Neural cell (in vitro differentiated cells): ENCODE measurements at regions not wholly inside any gene's neighbourhood (a gene's known extent, or its start where the extent isn't known, plus 50 kb on each side); places are given as distances from the start of the nearest gene placed in this dataset.

Experiments
- EZH2 ChIP-seq: fragments of 200-600, 300-800 bp; shearing (Covaris generic), sonication (generic); IDR thresholded peaks from 2 replicates; pipeline ENCODE4 v1.6.1; 2014; ENCODE audit warnings: antibody characterized with exemption, low read length, borderline replicate concordance, mild to moderate bottlenecking; ENCODE audit not compliant: insufficient read depth, poor library complexity, severe bottlenecking
- TAF1 ChIP-seq: IDR thresholded peaks from 2 replicates; pipeline ENCODE4 v1.6.1; 2012; ENCODE audit warnings: low read depth
- TF ChIP-seq, protein P1 (sequence below): fragments of 450-650 bp; IDR thresholded peaks from 2 replicates; pipeline ENCODE4 v1.5.1; 2014; ENCODE audit warnings: antibody characterized with exemption, mild to moderate bottlenecking, moderate library complexity; ENCODE audit not compliant: poor library complexity, severe bottlenecking

DNA sequence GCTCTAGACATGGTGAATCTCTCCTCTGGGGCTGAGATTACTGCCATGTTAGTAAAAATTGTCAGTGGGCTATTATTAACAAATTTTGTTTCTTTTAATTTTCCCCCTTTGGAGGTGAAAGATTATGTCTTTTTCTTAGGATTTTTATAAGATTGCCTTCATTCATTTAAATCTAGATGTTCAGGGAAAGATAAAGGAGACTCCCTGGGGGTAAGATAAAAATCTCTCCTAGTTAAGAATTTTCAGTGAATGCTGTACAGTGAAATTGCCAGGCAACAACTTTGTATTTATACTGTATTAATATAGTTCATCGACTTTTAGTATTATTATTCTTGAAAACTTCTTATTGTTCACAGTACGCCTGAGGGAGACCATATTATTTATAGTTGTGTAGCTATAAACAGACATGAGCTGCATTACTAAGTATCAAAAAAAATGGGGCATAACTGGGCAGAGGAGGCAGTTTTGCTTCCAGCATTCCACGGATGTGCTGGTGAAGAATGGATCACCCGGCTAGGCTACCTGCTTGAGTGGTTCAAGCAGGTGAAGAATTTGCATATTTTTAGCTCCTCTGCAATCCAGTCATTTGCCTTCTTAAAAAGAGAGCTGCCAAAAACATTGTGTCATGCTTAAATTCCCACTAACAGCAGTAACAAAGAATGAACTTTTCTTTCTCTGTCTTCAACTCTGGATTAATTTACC is 552.1 kb downstream of the DNAJB9 start:
- TF ChIP-seq, protein P1, sequence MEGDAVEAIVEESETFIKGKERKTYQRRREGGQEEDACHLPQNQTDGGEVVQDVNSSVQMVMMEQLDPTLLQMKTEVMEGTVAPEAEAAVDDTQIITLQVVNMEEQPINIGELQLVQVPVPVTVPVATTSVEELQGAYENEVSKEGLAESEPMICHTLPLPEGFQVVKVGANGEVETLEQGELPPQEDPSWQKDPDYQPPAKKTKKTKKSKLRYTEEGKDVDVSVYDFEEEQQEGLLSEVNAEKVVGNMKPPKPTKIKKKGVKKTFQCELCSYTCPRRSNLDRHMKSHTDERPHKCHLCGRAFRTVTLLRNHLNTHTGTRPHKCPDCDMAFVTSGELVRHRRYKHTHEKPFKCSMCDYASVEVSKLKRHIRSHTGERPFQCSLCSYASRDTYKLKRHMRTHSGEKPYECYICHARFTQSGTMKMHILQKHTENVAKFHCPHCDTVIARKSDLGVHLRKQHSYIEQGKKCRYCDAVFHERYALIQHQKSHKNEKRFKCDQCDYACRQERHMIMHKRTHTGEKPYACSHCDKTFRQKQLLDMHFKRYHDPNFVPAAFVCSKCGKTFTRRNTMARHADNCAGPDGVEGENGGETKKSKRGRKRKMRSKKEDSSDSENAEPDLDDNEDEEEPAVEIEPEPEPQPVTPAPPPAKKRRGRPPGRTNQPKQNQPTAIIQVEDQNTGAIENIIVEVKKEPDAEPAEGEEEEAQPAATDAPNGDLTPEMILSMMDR: no peak
- TF ChIP-seq EZH2: no peak
- no peak for TF ChIP-seq TAF1
